Testis (tissue), 2 donors: ENCODE measurements at regions not wholly inside any gene's neighbourhood (a gene's known extent, or its start where the extent isn't known, plus 50 kb on each side); places are given as distances from the start of the nearest gene placed in this dataset.
"Not testable (repeated sequence)": the region's sequence is repeated elsewhere in the genome, so short reads cannot be mapped to it uniquely, and the experiment has no call there.

ENCODE experiments used
- CTCF ChIP-seq, 3 experiments: fragments of 450-650 bp in 2 of 3; fragments of 200-600 bp in 1 of 3; sonication (generic) in 1 of 3; IDR thresholded peaks; one replicate each; pipeline ENCODE4 v1.5.1; 2016 to 2019; ENCODE audit warnings: antibody characterized with exemption in 3 of 3, mild to moderate bottlenecking in 2 of 3, moderate library complexity in 1 of 3
- POLR2A ChIP-seq: fragments of 450-650 bp; IDR thresholded peaks from one replicate; pipeline ENCODE4 v1.6.1; 2017; ENCODE audit warnings: antibody characterized with exemption, mild to moderate bottlenecking, moderate library complexity

- not testable (repeated sequence) for TF ChIP-seq CTCF (IDR thresholded peaks at IDR 0.05); POLR2A
These were observed 532.7 kb downstream of the RBFOX1 start for GRCh38 chr16:7865393-7865792.
